PC-9 (cell line): ENCODE measurements at regions not wholly inside any gene's neighbourhood (a gene's known extent, or its start where the extent isn't known, plus 50 kb on each side); places are given as distances from the start of the nearest gene placed in this dataset.

Experiments
- BruUV-seq: library from RNA; stranded (reverse); fragments of 400-500 nt; replicated peaks from 2 replicates; lab custom pipeline; 2021; lab: Mats Ljungman, UMichigan
- CTCF ChIA-PET: fragments of 300-600 bp; sonication (Branson Sonifier 250); formaldehyde crosslinking; loops from one replicate; lab custom pipeline; 2022; ENCODE audit warnings: antibody characterized with exemption; lab: Charles Lee
- POLR2A ChIA-PET: fragments of 300-600 bp; sonication (Branson Sonifier 250); formaldehyde crosslinking; loops from one replicate; lab custom pipeline; 2022; ENCODE audit warnings: antibody characterized with exemption; ENCODE audit not compliant: unreplicated experiment; lab: Charles Lee
- DNase-seq, 2 experiments: peaks; one replicate each; pipeline versions ENCODE4 v3.0.0 to v3.0.0-alpha.2; 2015 to 2022; ENCODE audit warnings: mixed read lengths in 1 of 2
- H2AFZ ChIP-seq: fragments of 200-600 bp; sonication (generic); 2 replicates; pipeline ENCODE4 v1.8.1; 2017; ENCODE audit warnings: antibody characterized with exemption
- H3F3A ChIP-seq: fragments of 200-600 bp; sonication (generic); 2 replicates; pipeline ENCODE4 v1.8.1; 2017; ENCODE audit warnings: antibody characterized with exemption, mild to moderate bottlenecking, low read depth; ENCODE audit not compliant: insufficient read depth
- H3K27ac ChIP-seq: fragments of 200-600 bp; sonication (generic); 2 replicates; pipeline ENCODE4 v1.6.1; 2016; ENCODE audit warnings: mixed run types
- H3K27me3 ChIP-seq: fragments of 200-600 bp; sonication (generic); 2 replicates; pipeline ENCODE4 v1.6.1; 2016; ENCODE audit warnings: low read depth, mixed run types; ENCODE audit not compliant: insufficient read depth
- H3K36me3 ChIP-seq: fragments of 200-600 bp; sonication (generic); 2 replicates; pipeline ENCODE4 v1.6.1; 2016; ENCODE audit warnings: low read depth, mixed run types
- H3K4me1 ChIP-seq: fragments of 200-600 bp; sonication (generic); replicated peaks from 2 replicates; pipeline ENCODE4 v1.6.1; 2016; ENCODE audit warnings: mixed run types; ENCODE audit not compliant: insufficient read depth
- H3K4me2 ChIP-seq: fragments of 200-600 bp; sonication (generic); 2 replicates; pipeline ENCODE4 v1.6.1; 2017; ENCODE audit warnings: mixed run types
- H3K4me3 ChIP-seq: fragments of 200-600 bp; sonication (generic); 2 replicates; pipeline ENCODE4 v1.6.1; 2016; ENCODE audit warnings: mixed run types
- H3K79me2 ChIP-seq: fragments of 200-600 bp; sonication (generic); 2 replicates; pipeline ENCODE4 v1.6.1; 2017; ENCODE audit warnings: low read depth, mixed run types
- H3K9me2 ChIP-seq: fragments of 200-600 bp; sonication (generic); 2 replicates; pipeline ENCODE4 v1.8.1; 2017; ENCODE audit warnings: mild to moderate bottlenecking; ENCODE audit not compliant: insufficient read depth
- H3K9me3 ChIP-seq: fragments of 200-600 bp; sonication (generic); 2 replicates; pipeline ENCODE4 v1.8.1; 2016; ENCODE audit warnings: low read depth; ENCODE audit not compliant: insufficient read depth
- H4K20me1 ChIP-seq: fragments of 200-600 bp; sonication (generic); 2 replicates; pipeline ENCODE4 v1.8.1; 2017; ENCODE audit not compliant: insufficient read depth
- EZH2 ChIP-seq: fragments of 200-600 bp; sonication (generic); IDR thresholded peaks from 2 replicates; pipeline ENCODE4 v1.8.0; 2017; ENCODE audit warnings: antibody characterized with exemption, low read depth
- intact Hi-C: fragments of 100-400 bp; cut with micrococcal nuclease; formaldehyde crosslinking; loops from one replicate; pipeline ENCODE4 v1.10.0; 2022; ENCODE audit not compliant: unreplicated experiment
- TF ChIP-seq, protein P1 (sequence below): fragments of 200-600 bp; sonication (generic); conservative IDR thresholded peaks from 2 replicates; pipeline ENCODE4 v1.6.1; 2017; ENCODE audit warnings: mixed run types, antibody characterized with exemption, mild to moderate bottlenecking, moderate library complexity

DNA sequence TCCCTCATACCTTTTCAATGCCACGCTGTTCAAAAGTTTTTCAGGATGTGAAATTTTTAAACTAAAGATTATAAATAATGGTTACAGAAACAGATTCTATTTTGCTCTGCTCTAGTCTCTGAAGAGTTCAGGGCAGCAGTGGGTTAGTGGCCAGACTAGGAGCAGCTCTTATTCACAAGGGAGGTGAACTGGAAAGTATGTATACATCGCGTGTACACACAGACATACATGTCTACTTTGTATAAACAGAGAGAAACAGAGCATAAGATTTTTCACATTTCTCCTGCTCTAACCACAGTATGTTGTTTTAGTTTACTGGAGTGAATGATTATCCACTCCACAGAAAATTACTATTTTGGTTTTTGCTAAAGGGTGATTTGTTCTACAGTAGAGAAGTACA, 74.4 kb upstream of the CRY1 start:
- H2AFZ ChIP-seq: no peak overlapping the region
- no peaks in the 10 kb centered on the region for H3K27me3 ChIP-seq
- no peaks in the 10 kb centered on the region for H4K20me1 ChIP-seq
- no peaks in the 10 kb centered on the region for H3F3A ChIP-seq
- H3K4me3 ChIP-seq: no peak overlapping the region
- BruUV-seq: no TSS peak
- no peak for TF ChIP-seq EZH2
- TF ChIP-seq, protein P1, sequence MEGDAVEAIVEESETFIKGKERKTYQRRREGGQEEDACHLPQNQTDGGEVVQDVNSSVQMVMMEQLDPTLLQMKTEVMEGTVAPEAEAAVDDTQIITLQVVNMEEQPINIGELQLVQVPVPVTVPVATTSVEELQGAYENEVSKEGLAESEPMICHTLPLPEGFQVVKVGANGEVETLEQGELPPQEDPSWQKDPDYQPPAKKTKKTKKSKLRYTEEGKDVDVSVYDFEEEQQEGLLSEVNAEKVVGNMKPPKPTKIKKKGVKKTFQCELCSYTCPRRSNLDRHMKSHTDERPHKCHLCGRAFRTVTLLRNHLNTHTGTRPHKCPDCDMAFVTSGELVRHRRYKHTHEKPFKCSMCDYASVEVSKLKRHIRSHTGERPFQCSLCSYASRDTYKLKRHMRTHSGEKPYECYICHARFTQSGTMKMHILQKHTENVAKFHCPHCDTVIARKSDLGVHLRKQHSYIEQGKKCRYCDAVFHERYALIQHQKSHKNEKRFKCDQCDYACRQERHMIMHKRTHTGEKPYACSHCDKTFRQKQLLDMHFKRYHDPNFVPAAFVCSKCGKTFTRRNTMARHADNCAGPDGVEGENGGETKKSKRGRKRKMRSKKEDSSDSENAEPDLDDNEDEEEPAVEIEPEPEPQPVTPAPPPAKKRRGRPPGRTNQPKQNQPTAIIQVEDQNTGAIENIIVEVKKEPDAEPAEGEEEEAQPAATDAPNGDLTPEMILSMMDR: no peak
- DNase-seq: no peak
- no peaks in the 10 kb centered on the region for H3K79me2 ChIP-seq
- no peak overlapping the region for H3K4me2 ChIP-seq
- no peaks in the 10 kb centered on the region for H3K36me3 ChIP-seq
- H3K9me3 ChIP-seq: no peaks in the 10 kb centered on the region
- intact Hi-C loops: no loop called here
- no peaks in the 10 kb centered on the region for H3K4me1 ChIP-seq
- no peaks in the 10 kb centered on the region for H3K9me2 ChIP-seq
- ChIA-PET CTCF (no interaction called here), POLR2A (no interaction called here)
- no peak overlapping the region for H3K27ac ChIP-seq

DNA sequence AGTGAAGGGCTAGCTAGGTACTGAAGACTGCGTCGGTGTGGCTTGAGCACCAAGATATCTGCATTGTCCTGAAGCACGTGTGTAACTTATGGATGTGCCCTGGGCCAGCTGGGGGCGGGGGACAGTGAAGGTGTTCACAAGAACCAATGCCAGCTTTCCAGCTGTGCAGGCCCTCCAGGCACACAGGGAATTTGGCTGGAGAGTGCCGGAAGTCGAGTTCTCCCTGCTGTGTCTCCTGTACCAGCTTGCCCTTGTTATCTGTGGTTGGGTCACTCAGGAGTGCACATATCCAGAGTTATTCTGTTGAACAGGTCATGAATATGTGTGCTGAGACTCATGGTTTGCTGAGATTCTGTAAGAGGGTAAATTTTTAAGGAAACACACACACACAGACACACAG, 75.9 kb upstream of the CRY1 start:
- Histone ChIP-seq H3K27ac (no peak overlapping the region), H3F3A (no peaks in the 10 kb centered on the region), H3K36me3 (no peaks in the 10 kb centered on the region), H3K4me3 (no peak overlapping the region), H3K4me1 (no peaks in the 10 kb centered on the region), H3K4me2 (no peak overlapping the region), H4K20me1 (no peaks in the 10 kb centered on the region), H3K27me3 (no peaks in the 10 kb centered on the region), H3K79me2 (no peaks in the 10 kb centered on the region), H3K9me2 (no peaks in the 10 kb centered on the region), H2AFZ (no peak overlapping the region), H3K9me3 (no peaks in the 10 kb centered on the region)
- ChIA-PET POLR2A (no interaction called here), CTCF (no interaction called here)
- no peak for DNase-seq
- intact Hi-C loops: no loop called here
- no TSS peak for BruUV-seq
- no peak for TF ChIP-seq EZH2
- TF ChIP-seq, protein P1: no peak

DNA sequence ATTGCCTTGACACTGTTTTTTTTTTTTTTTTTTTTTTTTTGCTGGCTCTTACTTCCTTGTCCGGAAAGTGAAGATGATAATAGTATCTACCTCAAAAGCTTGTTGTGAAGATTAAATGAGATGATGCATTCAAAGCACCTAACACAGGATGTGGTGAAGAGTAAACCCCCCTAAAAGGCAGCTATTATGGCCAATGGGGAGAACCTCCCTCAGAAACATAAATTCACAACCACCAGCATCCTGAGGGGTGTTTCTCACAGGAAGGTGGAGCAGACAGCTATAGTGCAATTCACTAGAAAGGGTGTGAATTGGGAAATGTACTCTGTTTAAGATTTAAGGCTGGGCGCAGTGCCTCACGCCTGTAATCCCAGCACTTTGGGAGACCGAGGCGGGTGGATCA, 85.4 kb upstream of the CRY1 start:
- DNase-seq: no peak
- H3K4me1 ChIP-seq: no peaks in the 10 kb centered on the region
- BruUV-seq: no TSS peak
- no peaks in the 10 kb centered on the region for H3K9me3 ChIP-seq
- H2AFZ ChIP-seq: no peak overlapping the region
- intact Hi-C loops: no loop called here
- H3K27ac ChIP-seq: no peak overlapping the region
- H3K79me2 ChIP-seq: no peaks in the 10 kb centered on the region
- no peaks in the 10 kb centered on the region for H3K9me2 ChIP-seq
- H4K20me1 ChIP-seq: no peaks in the 10 kb centered on the region
- H3K4me3 ChIP-seq: no peak overlapping the region
- CTCF ChIA-PET: no interaction called here
- POLR2A ChIA-PET: no interaction called here
- H3K36me3 ChIP-seq: no peaks in the 10 kb centered on the region
- H3K27me3 ChIP-seq: no peaks in the 10 kb centered on the region
- no peak for TF ChIP-seq EZH2
- TF ChIP-seq, protein P1: no peak
- H3K4me2 ChIP-seq: no peak overlapping the region
- no peaks in the 10 kb centered on the region for H3F3A ChIP-seq
